Right kidney (tissue), 1 donor: ENCODE measurements at regions not wholly inside any gene's neighbourhood (a gene's known extent, or its start where the extent isn't known, plus 50 kb on each side); places are given as distances from the start of the nearest gene placed in this dataset.
"Not testable (repeated sequence)": the region's sequence is repeated elsewhere in the genome, so short reads cannot be mapped to it uniquely, and the experiment has no call there.

Experiments used
- DNase-seq: peaks from one replicate; pipeline ENCODE4 v3.0.0-alpha.2; 2016

- DNase-seq = no peak
These were observed 417.2 kb downstream of the TMEM232 start for GRCh38 chr5:110309222-110309621.

GRCh38 chr5:110316566-110316965 is 409.9 kb downstream of the TMEM232 start:
- not testable (repeated sequence) for DNase-seq

- no peak for DNase-seq
These were observed 405.4 kb downstream of the TMEM232 start for GRCh38 chr5:110321117-110321516.

- no peak for DNase-seq
These were observed 403.1 kb downstream of the TMEM232 start for GRCh38 chr5:110323357-110323756.

- DNase-seq = no peak
These were observed 402.6 kb downstream of the TMEM232 start for GRCh38 chr5:110323832-110324231.

- no peak for DNase-seq
These were observed 401.6 kb downstream of the TMEM232 start for GRCh38 chr5:110324876-110325275.

GRCh38 chr5:110329955-110330525 is 396.4 kb downstream of the TMEM232 start:
- DNase-seq = no peak

GRCh38 chr5:110333384-110333783 is 393.1 kb downstream of the TMEM232 start:
- DNase-seq = no peak

- no peak for DNase-seq
These were observed 391.0 kb downstream of the TMEM232 start for GRCh38 chr5:110335361-110336066.

GRCh38 chr5:110338341-110339083 is 388.0 kb downstream of the TMEM232 start:
- DNase-seq = no peak

GRCh38 chr5:110339399-110339798 is 387.1 kb downstream of the TMEM232 start:
- no peak for DNase-seq

- no peak for DNase-seq
These were observed 384.6 kb downstream of the TMEM232 start for GRCh38 chr5:110341836-110342235.

- no peak for DNase-seq
These were observed 383.8 kb downstream of the TMEM232 start for GRCh38 chr5:110342683-110343082.

GRCh38 chr5:110343616-110344015 is 382.9 kb downstream of the TMEM232 start:
- no peak for DNase-seq

- no peak for DNase-seq
These were observed 380.8 kb downstream of the TMEM232 start for GRCh38 chr5:110345623-110346022.

GRCh38 chr5:110346893-110347358 is 379.5 kb downstream of the TMEM232 start:
- DNase-seq = no peak

GRCh38 chr5:110347781-110348180 is 378.7 kb downstream of the TMEM232 start:
- DNase-seq = no peak

GRCh38 chr5:110351430-110351829 is 375.0 kb downstream of the TMEM232 start:
- no peak for DNase-seq

GRCh38 chr5:110354311-110354710 is 372.2 kb downstream of the TMEM232 start:
- DNase-seq = no peak

GRCh38 chr5:110354915-110355644 is 371.4 kb downstream of the TMEM232 start:
- DNase-seq = no peak

- no peak for DNase-seq
These were observed 369.8 kb downstream of the TMEM232 start for GRCh38 chr5:110356677-110357076.

- DNase-seq = no peak
These were observed 367.2 kb downstream of the TMEM232 start for GRCh38 chr5:110359221-110359620.

GRCh38 chr5:110361471-110361870 is 365.0 kb downstream of the TMEM232 start:
- no peak for DNase-seq
